GM10266 (cell line): ENCODE measurements at regions not wholly inside any gene's neighbourhood (a gene's known extent, or its start where the extent isn't known, plus 50 kb on each side); places are given as distances from the start of the nearest gene placed in this dataset.

ENCODE experiments used
- DNase-seq: peaks from one replicate; pipeline ENCODE4 v3.0.0; 2012; ENCODE audit errors: extremely low spot score
- CTCF ChIP-seq: IDR thresholded peaks from 2 replicates; pipeline ENCODE4 v1.5.1; 2012; ENCODE audit warnings: mild to moderate bottlenecking, low read depth; ENCODE audit not compliant: control insufficient read depth, insufficient read depth; ENCODE audit errors: missing control alignments

- TF ChIP-seq CTCF, result no peak
- DNase-seq, result no peak
These were observed 468.3 kb downstream of the GBE1 start for GRCh38 chr3:81293156-81293555.

- DNase-seq, result no peak
- no peak for TF ChIP-seq CTCF
These were observed 469.9 kb downstream of the GBE1 start for GRCh38 chr3:81291586-81291985.

GRCh38 chr3:81289676-81290075, 471.8 kb downstream of the GBE1 start:
- no peak for TF ChIP-seq CTCF
- DNase-seq, result no peak

- no peak for TF ChIP-seq CTCF
- no peak for DNase-seq
These were observed 481.7 kb downstream of the GBE1 start for GRCh38 chr3:81279481-81280379.

- no peak for DNase-seq
- TF ChIP-seq CTCF, result no peak
These were observed 483.6 kb downstream of the GBE1 start for GRCh38 chr3:81277853-81278252.

- no peak for TF ChIP-seq CTCF
- DNase-seq, result no peak
These were observed 486.8 kb downstream of the GBE1 start for GRCh38 chr3:81274671-81275070.

GRCh38 chr3:81270603-81271379, 490.7 kb downstream of the GBE1 start:
- TF ChIP-seq CTCF, result no peak
- DNase-seq, result no peak
